HG03175 (cell line): ENCODE measurements at regions not wholly inside any gene's neighbourhood (a gene's known extent, or its start where the extent isn't known, plus 50 kb on each side); places are given as distances from the start of the nearest gene placed in this dataset.

Experiments used
- ATAC-seq: cut with Tn5 transposase; IDR thresholded peaks from one replicate; pipeline ENCODE4 v1.9.1; 2021; ENCODE audit warnings: mild to moderate bottlenecking, moderate library complexity; ENCODE audit not compliant: unreplicated experiment

- ATAC-seq, result no peak
These were observed 342.2 kb upstream of the DYNLRB2 start for GRCh38 chr16:80198311-80199299.

- ATAC-seq, result no peak
These were observed 343.0 kb upstream of the DYNLRB2 start for GRCh38 chr16:80197741-80198201.

GRCh38 chr16:80191928-80192327, 348.9 kb upstream of the DYNLRB2 start:
- no peak for ATAC-seq

- no peak for ATAC-seq
These were observed 351.2 kb upstream of the DYNLRB2 start for GRCh38 chr16:80189476-80190175.

- ATAC-seq, result no peak
These were observed 364.7 kb upstream of the DYNLRB2 start for GRCh38 chr16:80176114-80176513.

GRCh38 chr16:80175011-80175410, 365.8 kb upstream of the DYNLRB2 start:
- no peak for ATAC-seq

- no peak for ATAC-seq
These were observed 366.4 kb upstream of the DYNLRB2 start for GRCh38 chr16:80174416-80174815.

GRCh38 chr16:80171746-80172145, 369.0 kb upstream of the DYNLRB2 start:
- ATAC-seq, result no peak

- ATAC-seq, result no peak
These were observed 369.6 kb upstream of the DYNLRB2 start for GRCh38 chr16:80171199-80171598.

- no peak for ATAC-seq
These were observed 373.0 kb upstream of the DYNLRB2 start for GRCh38 chr16:80167657-80168390.

- ATAC-seq, result no peak
These were observed 374.7 kb upstream of the DYNLRB2 start for GRCh38 chr16:80166082-80166481.

- no peak for ATAC-seq
These were observed 375.7 kb upstream of the DYNLRB2 start for GRCh38 chr16:80164966-80165550.

GRCh38 chr16:80163339-80163738, 377.5 kb upstream of the DYNLRB2 start:
- no peak for ATAC-seq

- ATAC-seq, result no peak
These were observed 378.7 kb upstream of the DYNLRB2 start for GRCh38 chr16:80161799-80162739.

GRCh38 chr16:80158766-80159165, 382.0 kb upstream of the DYNLRB2 start:
- ATAC-seq, result no peak

GRCh38 chr16:80151722-80152111, 389.1 kb upstream of the DYNLRB2 start:
- no peak for ATAC-seq

- ATAC-seq, result no peak
These were observed 389.6 kb upstream of the DYNLRB2 start for GRCh38 chr16:80150978-80151721.

- ATAC-seq, result no peak
These were observed 392.0 kb upstream of the DYNLRB2 start for GRCh38 chr16:80148826-80149225.

- no peak for ATAC-seq
These were observed 393.7 kb upstream of the DYNLRB2 start for GRCh38 chr16:80147026-80147655.
